ENCODE measurements at regions not wholly inside any gene's neighbourhood (a gene's known extent, or its start where the extent isn't known, plus 50 kb on each side); places are given as distances from the start of the nearest gene placed in this dataset.

DNA sequence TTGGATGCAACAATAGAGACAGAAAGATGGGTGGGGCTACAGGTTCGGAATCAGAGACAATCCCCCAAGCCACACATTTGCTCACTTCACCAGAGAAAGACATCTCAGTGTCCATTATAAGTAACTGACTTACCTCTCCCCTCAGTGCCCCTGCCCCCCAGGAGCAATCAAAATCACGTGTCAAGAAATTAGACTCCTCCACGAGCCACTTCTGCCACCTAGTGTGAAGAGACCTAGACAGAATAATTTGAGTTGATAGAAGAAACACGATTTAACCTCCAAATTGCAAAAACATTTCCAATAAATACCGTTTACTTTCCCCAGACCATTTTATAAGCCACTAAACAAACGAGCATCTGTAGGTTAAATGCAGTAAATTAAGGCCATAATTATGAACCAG lies 123.2 kb downstream of the SLC30A10 start:
- TF ChIP-seq, protein P1, sequence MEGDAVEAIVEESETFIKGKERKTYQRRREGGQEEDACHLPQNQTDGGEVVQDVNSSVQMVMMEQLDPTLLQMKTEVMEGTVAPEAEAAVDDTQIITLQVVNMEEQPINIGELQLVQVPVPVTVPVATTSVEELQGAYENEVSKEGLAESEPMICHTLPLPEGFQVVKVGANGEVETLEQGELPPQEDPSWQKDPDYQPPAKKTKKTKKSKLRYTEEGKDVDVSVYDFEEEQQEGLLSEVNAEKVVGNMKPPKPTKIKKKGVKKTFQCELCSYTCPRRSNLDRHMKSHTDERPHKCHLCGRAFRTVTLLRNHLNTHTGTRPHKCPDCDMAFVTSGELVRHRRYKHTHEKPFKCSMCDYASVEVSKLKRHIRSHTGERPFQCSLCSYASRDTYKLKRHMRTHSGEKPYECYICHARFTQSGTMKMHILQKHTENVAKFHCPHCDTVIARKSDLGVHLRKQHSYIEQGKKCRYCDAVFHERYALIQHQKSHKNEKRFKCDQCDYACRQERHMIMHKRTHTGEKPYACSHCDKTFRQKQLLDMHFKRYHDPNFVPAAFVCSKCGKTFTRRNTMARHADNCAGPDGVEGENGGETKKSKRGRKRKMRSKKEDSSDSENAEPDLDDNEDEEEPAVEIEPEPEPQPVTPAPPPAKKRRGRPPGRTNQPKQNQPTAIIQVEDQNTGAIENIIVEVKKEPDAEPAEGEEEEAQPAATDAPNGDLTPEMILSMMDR (IDR thresholded peaks at IDR 0.05; ENCODE audit: extremely low read depth, missing control alignments) = no peak
- DNase-seq (ENCODE audit: low spot score) = no peak

DNA sequence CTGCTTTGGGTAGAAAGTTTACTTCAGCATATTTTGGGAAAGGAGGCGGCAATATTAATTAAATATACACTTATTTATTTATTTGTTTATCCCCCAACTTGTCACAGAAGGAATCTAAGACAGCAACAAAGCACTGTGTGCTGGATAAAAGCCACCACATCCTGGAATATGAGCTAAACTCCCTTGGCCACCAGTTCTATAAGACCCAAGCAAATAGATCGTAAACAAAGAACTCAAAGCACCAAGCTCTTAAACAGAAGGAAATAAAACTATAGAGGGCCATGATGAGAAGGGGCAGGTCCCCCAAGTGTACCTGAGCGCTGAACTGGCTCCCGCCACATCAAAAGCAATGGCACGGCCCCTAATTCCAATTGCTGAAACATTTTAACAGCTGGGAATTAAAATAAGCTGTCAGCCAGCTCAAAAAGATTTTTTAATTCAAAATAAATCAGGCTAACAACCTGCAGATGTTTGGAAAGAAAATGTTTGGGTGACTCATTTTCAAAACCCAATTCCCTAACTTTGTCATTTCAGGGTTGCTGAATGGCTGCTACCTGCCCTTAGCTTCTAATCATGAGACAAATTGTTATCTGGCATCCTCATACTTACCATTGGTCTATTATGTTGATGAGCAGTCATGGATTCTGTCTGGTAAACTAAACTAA lies 127.1 kb downstream of the SLC30A10 start:
- TF ChIP-seq, protein P1 (IDR thresholded peaks at IDR 0.05; ENCODE audit: extremely low read depth, missing control alignments) = no peak
- DNase-seq (ENCODE audit: low spot score) = no peak

DNA sequence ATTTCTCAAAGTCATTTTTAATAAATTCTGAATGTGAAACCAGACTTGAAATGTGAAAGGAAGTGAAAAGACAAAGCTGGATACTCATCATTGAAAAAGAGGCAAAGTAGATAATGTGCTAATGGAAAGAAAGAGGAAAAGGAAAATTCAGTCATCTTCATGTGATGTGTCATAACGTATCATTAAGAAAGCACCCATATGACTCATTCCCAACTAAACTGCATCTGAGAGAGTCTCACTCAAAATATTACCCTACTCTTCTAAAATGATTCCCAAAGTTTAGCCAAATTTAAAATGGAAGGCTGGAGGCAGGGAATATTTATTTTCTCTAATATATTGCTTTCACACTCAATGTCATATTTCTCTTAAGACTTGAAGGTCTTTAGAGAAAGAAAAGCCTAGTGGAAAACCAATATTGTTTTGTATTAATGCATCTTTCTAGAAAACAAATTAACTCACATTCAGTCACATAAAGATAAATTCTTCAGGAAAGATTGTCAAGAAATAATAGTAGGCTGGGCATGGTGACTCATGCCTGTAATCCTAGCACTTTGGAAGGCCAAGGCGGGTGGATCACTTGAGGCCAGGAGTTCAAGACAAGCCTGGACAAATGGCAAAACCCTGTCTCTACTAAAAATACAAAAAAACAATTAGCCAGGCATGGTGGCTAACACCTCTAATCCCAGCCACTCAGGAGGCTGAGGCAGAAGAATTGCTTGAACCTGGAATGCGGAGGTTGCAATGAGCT lies 129.9 kb downstream of the SLC30A10 start:
- no peak for DNase-seq (ENCODE audit: low spot score)
- TF ChIP-seq, protein P1 (IDR thresholded peaks at IDR 0.05; ENCODE audit: extremely low read depth, missing control alignments) = no peak

DNA sequence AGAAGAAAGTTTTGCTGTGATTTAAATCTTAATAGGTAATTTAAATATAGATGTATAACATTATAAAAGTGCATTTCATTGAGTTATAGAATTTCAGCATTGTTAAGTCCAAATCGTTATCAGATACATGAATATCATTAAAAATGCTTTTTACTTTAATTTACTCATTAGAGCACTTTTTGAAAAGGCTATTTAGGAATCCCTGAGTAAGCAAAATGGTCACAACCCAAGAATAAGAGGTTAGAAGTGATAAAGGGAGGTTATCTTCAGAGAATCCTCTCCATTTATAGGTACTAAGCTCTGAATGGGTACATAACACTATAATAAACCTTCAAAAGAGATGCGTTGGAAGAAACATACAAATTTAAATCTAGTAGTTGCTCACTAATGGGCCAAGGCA lies 130.7 kb downstream of the SLC30A10 start:
- TF ChIP-seq, protein P1 (IDR thresholded peaks at IDR 0.05; ENCODE audit: extremely low read depth, missing control alignments) = no peak
- DNase-seq (ENCODE audit: low spot score) = no peak

DNA sequence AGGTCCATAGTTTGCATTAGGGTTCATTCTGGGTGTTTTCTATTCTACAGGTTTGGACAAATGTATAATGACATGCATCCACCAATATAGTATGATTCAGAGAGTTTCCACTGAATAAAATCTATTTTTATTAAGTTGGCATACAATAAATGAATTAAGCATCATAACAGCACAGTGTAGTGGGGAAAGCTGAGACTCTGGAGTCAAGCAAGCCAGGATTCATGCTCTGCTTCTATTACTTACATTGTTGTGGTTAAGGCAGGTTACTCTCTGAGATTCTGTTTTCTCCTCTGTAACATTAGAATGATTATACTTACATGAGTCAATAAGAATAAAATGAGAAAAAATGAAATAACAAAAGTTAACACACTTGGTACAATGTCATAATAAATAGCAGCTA lies 131.3 kb downstream of the SLC30A10 start:
- TF ChIP-seq, protein P1 (IDR thresholded peaks at IDR 0.05; ENCODE audit: extremely low read depth, missing control alignments) = no peak
- DNase-seq (ENCODE audit: low spot score) = no peak

DNA sequence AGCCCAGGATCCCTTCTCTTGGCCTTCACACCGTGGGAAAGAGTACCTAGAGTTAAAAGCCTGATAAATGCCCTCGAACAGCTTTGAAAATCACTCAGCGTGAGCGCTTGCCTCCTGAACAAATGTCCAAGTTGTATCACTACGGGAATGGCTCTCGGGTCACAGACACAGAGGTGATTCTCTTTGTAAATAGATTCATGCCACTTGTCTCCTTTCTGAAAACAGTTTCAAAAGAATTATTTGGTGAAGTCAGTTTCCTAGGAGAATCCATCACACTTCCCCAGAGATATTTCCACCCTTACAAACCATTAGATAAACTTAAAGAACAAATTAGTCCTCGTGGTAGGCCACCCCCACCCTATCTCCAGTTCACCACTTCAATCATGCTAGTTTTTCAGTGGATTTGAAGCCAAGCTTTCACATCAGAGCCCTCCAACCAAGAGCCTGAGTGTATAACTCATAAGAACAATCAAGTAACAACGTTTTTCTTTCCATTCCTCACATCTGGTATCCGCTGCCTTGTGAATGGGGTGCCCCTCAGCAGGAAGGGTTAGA lies 132.9 kb downstream of the SLC30A10 start:
- TF ChIP-seq, protein P1 (IDR thresholded peaks at IDR 0.05; ENCODE audit: extremely low read depth, missing control alignments) = no peak
- DNase-seq (ENCODE audit: low spot score) = no peak

DNA sequence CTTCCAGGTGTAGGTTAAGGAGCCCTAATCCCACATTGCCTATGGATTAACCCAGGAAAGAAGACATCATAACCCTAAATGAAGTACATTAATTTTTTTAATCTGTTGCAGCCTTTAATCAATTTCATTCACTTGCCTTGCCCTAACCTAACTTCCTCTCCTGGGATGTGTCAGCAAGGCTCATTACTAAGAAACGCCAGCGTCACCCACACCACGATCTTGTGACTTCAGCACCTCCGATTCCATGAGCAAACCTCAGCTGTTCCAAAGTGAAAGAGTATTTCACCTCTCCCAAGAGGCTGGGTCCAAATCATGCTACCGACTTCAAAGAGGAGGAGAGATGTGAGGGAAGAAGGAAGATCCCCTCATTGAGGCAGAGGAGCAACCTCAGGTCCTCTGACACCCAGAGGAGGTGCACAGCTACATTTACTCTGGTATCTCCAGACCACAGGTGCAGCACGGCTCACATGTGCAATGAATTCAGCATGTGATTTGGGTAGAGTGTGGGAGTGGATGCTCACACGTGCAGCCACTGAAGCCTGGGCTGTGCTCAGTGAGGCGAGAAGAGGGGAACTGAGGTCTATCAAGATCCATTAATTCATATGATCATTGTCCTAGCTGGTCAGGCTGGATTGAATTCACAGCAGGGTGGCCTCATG lies 134.1 kb downstream of the SLC30A10 start:
- TF ChIP-seq, protein P1 (IDR thresholded peaks at IDR 0.05; ENCODE audit: extremely low read depth, missing control alignments) = no peak
- no peak for DNase-seq (ENCODE audit: low spot score)

Data from GM20000 (cell line).